GM18519 (cell line): ENCODE measurements at regions not wholly inside any gene's neighbourhood (a gene's known extent, or its start where the extent isn't known, plus 50 kb on each side); places are given as distances from the start of the nearest gene placed in this dataset.

Experiments used
- ATAC-seq: cut with Tn5 transposase; IDR thresholded peaks from one replicate; pipeline ENCODE4 v1.9.1; 2021; ENCODE audit warnings: mild to moderate bottlenecking, moderate library complexity; ENCODE audit not compliant: unreplicated experiment, low FRiP score

DNA sequence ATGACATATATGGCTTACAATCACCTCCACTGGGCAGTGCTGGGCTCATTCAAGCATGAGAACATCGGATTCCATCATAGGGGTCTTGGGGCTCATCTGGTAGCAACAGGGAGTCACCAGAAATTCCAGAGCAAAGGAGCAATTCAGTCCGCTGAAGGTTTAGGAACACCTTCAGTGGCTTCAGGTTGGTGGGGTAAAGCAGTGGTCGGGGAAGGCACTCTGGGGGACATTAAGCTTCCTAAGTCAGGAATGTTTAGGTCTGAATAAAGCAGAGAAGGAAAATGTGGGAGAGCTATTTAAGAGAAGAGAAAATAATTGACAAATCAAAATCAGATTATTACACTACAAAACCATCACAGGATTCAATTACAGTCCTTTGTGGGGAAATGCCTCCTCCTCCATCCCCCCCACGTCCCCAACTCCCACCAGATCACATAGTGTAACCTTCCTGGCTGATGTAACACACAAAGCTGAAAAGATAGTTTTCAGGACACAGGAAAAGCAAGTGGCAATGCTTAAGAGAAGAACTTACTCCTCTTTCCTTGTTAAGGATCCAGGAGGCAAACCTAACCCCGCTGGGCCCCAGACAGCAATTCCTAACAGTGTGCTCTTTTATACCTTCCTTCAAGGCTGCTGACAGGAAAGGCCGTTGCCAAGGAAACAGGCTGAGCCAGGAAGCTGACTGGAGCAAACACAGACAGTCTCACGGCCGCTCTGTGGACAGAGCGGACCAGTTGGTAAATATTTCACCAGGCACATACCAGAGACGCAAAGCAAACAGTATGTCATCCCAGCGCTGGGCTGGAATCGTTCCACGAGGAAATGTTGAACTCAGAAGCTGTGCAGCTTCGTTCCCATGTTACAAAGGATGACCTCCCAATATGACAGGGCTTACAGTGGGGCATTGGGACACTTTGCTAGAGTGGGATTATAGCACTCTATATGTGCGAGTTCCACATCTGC is 57.5 kb upstream of the LMCD1 start:
- no peak for ATAC-seq

GRCh38 chr3:8444883-8445282 is 56.7 kb upstream of the LMCD1 start:
- no peak for ATAC-seq

- ATAC-seq = no peak
These were observed 55.8 kb upstream of the LMCD1 start for GRCh38 chr3:8445861-8446260.

DNA sequence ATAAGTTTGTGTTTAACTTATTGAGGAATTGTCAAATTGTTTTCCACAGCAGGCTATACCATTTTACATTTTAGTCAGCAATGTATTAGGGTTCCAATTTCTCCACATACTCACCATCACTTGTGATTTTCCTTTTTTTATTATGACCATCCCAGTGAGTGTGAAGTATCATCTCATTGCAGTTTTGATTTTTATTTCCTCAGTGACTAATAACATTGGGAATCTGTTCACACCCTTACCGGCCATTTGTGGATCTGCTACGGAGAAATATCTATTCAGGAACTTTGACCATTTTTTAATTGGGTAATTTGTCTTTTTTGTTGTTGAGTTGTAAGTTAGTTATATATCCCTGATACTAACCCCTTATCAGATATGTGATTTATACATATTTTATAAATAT is 54.8 kb upstream of the LMCD1 start:
- ATAC-seq = no peak

DNA sequence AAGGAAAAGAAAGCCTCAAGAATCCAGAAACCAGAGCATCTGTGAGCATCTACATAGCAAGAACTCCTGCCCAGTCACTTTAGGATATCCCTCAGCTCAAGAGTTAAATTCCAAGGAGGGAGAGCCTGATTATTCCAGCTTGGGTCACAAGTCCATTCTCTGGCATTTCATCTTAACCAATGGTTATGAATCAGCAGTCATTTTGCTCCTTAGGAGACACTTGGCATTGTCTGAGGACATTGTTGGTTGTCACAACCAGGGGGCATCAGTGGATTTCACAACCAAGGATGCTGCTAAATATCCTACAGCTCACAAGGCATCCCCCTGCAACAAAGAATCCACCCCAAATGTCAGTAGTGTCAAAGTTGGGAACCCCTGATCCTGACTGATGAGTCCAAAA is 51.0 kb upstream of the LMCD1 start:
- no peak for ATAC-seq

DNA sequence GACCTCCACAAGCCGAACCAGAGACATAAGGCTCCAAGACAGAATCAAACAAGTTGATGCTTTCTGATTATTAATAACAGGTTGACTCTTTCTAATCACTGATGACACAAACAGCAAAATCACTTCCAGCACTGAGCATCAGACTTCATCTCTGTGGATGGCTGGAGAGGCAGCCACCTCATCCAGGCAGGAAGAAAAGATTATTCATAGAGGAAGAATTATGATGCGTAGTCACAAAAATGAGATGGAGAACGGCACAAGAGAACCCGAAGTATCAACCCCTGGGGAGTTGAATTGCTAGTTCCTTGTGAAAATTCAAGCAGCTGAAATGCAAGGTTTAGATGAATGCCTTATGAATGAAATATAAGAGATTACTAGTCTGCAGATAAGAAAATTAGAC is 49.9 kb upstream of the LMCD1 start:
- ATAC-seq = no peak
